GM12878 (cell line): ENCODE measurements at regions not wholly inside any gene's neighbourhood (a gene's known extent, or its start where the extent isn't known, plus 50 kb on each side); places are given as distances from the start of the nearest gene placed in this dataset.
"Not testable (repeated sequence)": the region's sequence is repeated elsewhere in the genome, so short reads cannot be mapped to it uniquely, and the experiment has no call there.

ENCODE experiments used
- ATAC-seq: fragments of 200-7000 bp; cut with Tn5 transposase; 3 replicates; pipeline ENCODE4 v1.9.1; 2020; ENCODE audit warnings: mild to moderate bottlenecking, moderate library complexity
- BruUV-seq: library from RNA; stranded (reverse); fragments of 400-500 nt; replicated peaks from 2 replicates; lab custom pipeline; 2021; lab: Mats Ljungman, UMichigan
- CTCF ChIA-PET: fragments of 300-600 bp; sonication (Branson Sonifier 250); formaldehyde crosslinking; extraction: SDS; loops from one replicate; lab custom pipeline; 2021; ENCODE audit warnings: inconsistent platforms; lab: Yijun Ruan, JAX
- POLR2A ChIA-PET: fragments of 350-600 bp; formaldehyde crosslinking; extraction: SDS; loops from one replicate; lab custom pipeline; 2021; ENCODE audit warnings: inconsistent platforms; lab: Charles Lee
- RAD21 ChIA-PET: fragments of 300-600 bp; sonication (Branson Sonifier 250); formaldehyde crosslinking; loops from one replicate; lab custom pipeline; 2023; ENCODE audit warnings: antibody characterized with exemption; ENCODE audit not compliant: unreplicated experiment; lab: Charles Lee
- SMC1A ChIA-PET: fragments of 300-600 bp; sonication (Branson Sonifier 250); formaldehyde crosslinking; loops from one replicate; lab custom pipeline; 2023; ENCODE audit not compliant: unreplicated experiment, uncharacterized antibody; lab: Charles Lee
- DNase-seq: peaks from one replicate; pipeline ENCODE4 v3.0.0-alpha.2; 2011; ENCODE audit warnings: low read depth, low spot score
- FAIRE-seq: peaks from 3 replicates; lab custom pipeline; 2011; peaks lifted over from hg19 to GRCh38; lab: Jason Lieb, UNC
- H2AFZ ChIP-seq: 2 replicates; pipeline ENCODE4 v1.6.0; 2011; ENCODE audit warnings: low read depth, low read length, control low read depth; ENCODE audit not compliant: control insufficient read depth
- H3K27ac ChIP-seq: 2 replicates; pipeline ENCODE4 v1.5.1; 2011; ENCODE audit warnings: control low read depth; ENCODE audit not compliant: control insufficient read depth, insufficient read depth
- H3K27me3 ChIP-seq, 2 experiments: replicated peaks in 1 of 2; 2 replicates each; pipeline versions ENCODE4 v1.6.0 to v1.6.1; 2011; ENCODE audit warnings: low read length in 1 of 2; ENCODE audit not compliant: control insufficient read depth in 2 of 2, insufficient read depth in 2 of 2
- H3K36me3 ChIP-seq, 2 experiments: 2 replicates each; pipeline ENCODE4 v1.5.1; 2011; ENCODE audit warnings: low read length in 1 of 2; ENCODE audit not compliant: control insufficient read depth in 2 of 2, insufficient read depth in 2 of 2
- H3K4me1 ChIP-seq: 2 replicates; pipeline ENCODE4 v1.6.1; 2011; ENCODE audit warnings: mild to moderate bottlenecking, low read length, moderate library complexity, mixed read lengths; ENCODE audit not compliant: control insufficient read depth, insufficient read depth
- H3K4me2 ChIP-seq: 2 replicates; pipeline ENCODE4 v1.6.0; 2011; ENCODE audit warnings: control low read depth; ENCODE audit not compliant: control insufficient read depth, insufficient read depth
- H3K4me3 ChIP-seq: fragments of 200-600 bp; sonication (generic); 2 replicates; pipeline ENCODE4 v1.5.1; 2016
- H3K79me2 ChIP-seq: 2 replicates; pipeline ENCODE4 v1.6.0; 2011; ENCODE audit warnings: low read length; ENCODE audit not compliant: control insufficient read depth, insufficient read depth
- H3K9ac ChIP-seq: 2 replicates; pipeline ENCODE4 v1.8.0; 2011; ENCODE audit warnings: low read length, control low read depth, mixed read lengths; ENCODE audit not compliant: control insufficient read depth, insufficient read depth
- H3K9me3 ChIP-seq: replicated peaks from 3 replicates; pipeline ENCODE4 v1.5.1; 2011; ENCODE audit warnings: mild to moderate bottlenecking, low read length; ENCODE audit not compliant: control insufficient read depth, insufficient read depth
- H4K20me1 ChIP-seq: 2 replicates; pipeline ENCODE4 v1.6.0; 2011; ENCODE audit not compliant: control insufficient read depth, insufficient read depth
- CTCF ChIP-seq, 3 experiments: IDR thresholded peaks in 2 of 3; conservative IDR thresholded peaks in 1 of 3; 2 replicates each; pipeline ENCODE4 v1.5.1; 2011; ENCODE audit warnings: low read depth in 3 of 3, low read length in 3 of 3, mild to moderate bottlenecking in 3 of 3, control low read depth in 2 of 3, moderate library complexity in 2 of 3, inconsistent platforms in 1 of 3, mixed read lengths in 1 of 3; ENCODE audit not compliant: control insufficient read depth in 2 of 3, insufficient read depth in 1 of 3; ENCODE audit errors: extremely low read depth in 1 of 3
- RAD21 ChIP-seq: IDR thresholded peaks from 2 replicates; pipeline ENCODE4 v1.6.1; 2011; ENCODE audit warnings: mild to moderate bottlenecking, low read depth, low read length, moderate library complexity; ENCODE audit not compliant: insufficient read depth
- SMC3 ChIP-seq: IDR thresholded peaks from 2 replicates; pipeline ENCODE4 v1.6.1; 2011; ENCODE audit warnings: low read length, improper control_type of control experiment, borderline replicate concordance
- ZBTB40 ChIP-seq: fragments of 450-650 bp; IDR thresholded peaks from 2 replicates; pipeline ENCODE4 v1.6.1; 2016; ENCODE audit warnings: mild to moderate bottlenecking, moderate library complexity, borderline replicate concordance
- ZNF384 ChIP-seq: IDR thresholded peaks from 2 replicates; pipeline ENCODE4 v1.6.1; 2012; ENCODE audit warnings: low read depth, mild to moderate bottlenecking, low read length, improper control_type of control experiment, borderline replicate concordance
- WGBS: methylation state at CpG from one replicate; pipeline ENCODE4 v1.1.6; 2016; ENCODE audit warnings: low lambda C conversion rate; ENCODE audit not compliant: insufficient replicate concordance, insufficient coverage; ENCODE audit errors: missing lambda C conversion rate; 5-methylcytosine and 5-hydroxymethylcytosine counted together
- in situ Hi-C: fragments of 300-500 bp; cut with MboI; formaldehyde crosslinking; loops from 9 replicates; pipeline ENCODE4 v1.14.3; 2018; ENCODE audit warnings: mixed read lengths
- intact Hi-C: fragments of 100-400 bp; cut with micrococcal nuclease; formaldehyde crosslinking; loops from one replicate; pipeline ENCODE4 v1.14.2; 2022; ENCODE audit not compliant: unreplicated experiment

GRCh38 chr6:40823917-40824891, 214.8 kb downstream of the UNC5CL start:
- intact Hi-C loops, H3K4me2 ChIP-seq, H3K27ac ChIP-seq, H3K4me3 ChIP-seq, FAIRE-seq, DNase-seq, BruUV-seq, H3K36me3 ChIP-seq, H3K9me3 ChIP-seq, H3K9ac ChIP-seq, H4K20me1 ChIP-seq, CTCF ChIA-PET, POLR2A ChIA-PET, H3K79me2 ChIP-seq, H2AFZ ChIP-seq, H3K27me3 ChIP-seq, in situ Hi-C loops, H3K4me1 ChIP-seq: not testable (repeated sequence)
- ChIA-PET RAD21 (interaction anchor here (0.7 kb wide), 1 partner anchor 590 kb away, joined by 4 read pairs; no protein-coding TSS in a partner anchor), SMC1A (interaction anchor here (1.1 kb wide), 1 partner anchor 20 kb away, joined by 3 read pairs; no protein-coding TSS in a partner anchor)
- ATAC-seq: peak; percentile 68
- WGBS: 33% methylated on average over 11 of the region's 12 CpGs
- TF ChIP-seq SMC3: peak; percentile 41; the same call in 1 of the 2 replicates
- TF ChIP-seq CTCF (IDR thresholded peaks at IDR 0.05 in 2 of 3, conservative IDR thresholded peaks at IDR 0.05 in 1 of 3; ENCODE audit: control insufficient read depth in 2 of 3, extremely low read depth in 1 of 3, insufficient read depth in 1 of 3, low read depth in 3 of 3, low read length in 3 of 3): peak; percentile 39 to 54 (median 54)
- peak; percentile 76 for TF ChIP-seq ZNF384
- TF ChIP-seq ZBTB40: peak; percentile 55; the same call in 1 of the 2 replicates
- peak; percentile 59 for TF ChIP-seq RAD21
